Tibial nerve (tissue), 4 donors: ENCODE measurements at regions not wholly inside any gene's neighbourhood (a gene's known extent, or its start where the extent isn't known, plus 50 kb on each side); places are given as distances from the start of the nearest gene placed in this dataset.

Experiments
- DNase-seq, 2 donors: peaks; one replicate each; pipeline ENCODE4 v3.0.0-alpha.2; 2019; ENCODE audit warnings: low spot score in 2 of 2
- H3K27ac ChIP-seq, 4 donors: fragments of 200-600 bp; sonication (generic) in 3 of 4; one replicate each; pipeline ENCODE4 v1.5.1; 2017 to 2019; ENCODE audit warnings: mild to moderate bottlenecking in 1 of 4
- H3K27me3 ChIP-seq, 2 donors: fragments of 200-600 bp; sonication (generic) in 1 of 2; one replicate each; pipeline versions ENCODE4 v1.5.1 to v1.6.0; 2017 to 2019
- H3K36me3 ChIP-seq, 3 donors: fragments of 200-600 bp; sonication (generic); one replicate each; pipeline ENCODE4 v1.5.1; 2018 to 2019
- H3K4me1 ChIP-seq, 4 donors: fragments of 200-600 bp; sonication (generic) in 3 of 4; one replicate each; pipeline ENCODE4 v1.5.1; 2017 to 2019
- H3K4me3 ChIP-seq, 4 donors: fragments of 200-600 bp; sonication (generic) in 3 of 4; one replicate each; pipeline ENCODE4 v1.5.1; 2017 to 2019; ENCODE audit warnings: mild to moderate bottlenecking in 1 of 4, moderate library complexity in 1 of 4
- H3K9me3 ChIP-seq, 4 donors: fragments of 200-600 bp; sonication (generic) in 3 of 4; one replicate each; pipeline ENCODE4 v1.5.1; 2017 to 2019
- CTCF ChIP-seq, 5 experiments: fragments of 200-600 bp in 3 of 5; fragments of 450-650 bp in 2 of 5; sonication (generic) in 3 of 5; IDR thresholded peaks; one replicate each; pipeline ENCODE4 v1.5.1; 2016 to 2019; ENCODE audit warnings: antibody characterized with exemption in 5 of 5, mild to moderate bottlenecking in 3 of 5, moderate library complexity in 2 of 5
- EP300 ChIP-seq, 2 donors: sonication (generic); formaldehyde crosslinking; IDR thresholded peaks; one replicate each; pipeline ENCODE4 v1.6.1; 2017; ENCODE audit warnings: antibody characterized with exemption in 2 of 2, mild to moderate bottlenecking in 1 of 2
- POLR2A ChIP-seq, 2 donors: fragments of 450-650 bp; IDR thresholded peaks; one replicate each; pipeline ENCODE4 v1.6.1; 2017; ENCODE audit warnings: antibody characterized with exemption in 2 of 2, mild to moderate bottlenecking in 2 of 2, moderate library complexity in 2 of 2
- WGBS, 2 donors: methylation state at CpG; one replicate each; pipeline ENCODE4 v1.1.5; 2018; 5-methylcytosine and 5-hydroxymethylcytosine counted together

GRCh38 chr15:70466895-70467529 lies 296.3 kb downstream of the UACA start:
- H3K9me3 ChIP-seq = no peaks in the 10 kb centered on the region
- H3K4me3 ChIP-seq = no peak overlapping the region
- TF ChIP-seq EP300 (IDR thresholded peaks at IDR 0.05) (no peak), POLR2A (IDR thresholded peaks at IDR 0.05) (no peak), CTCF (IDR thresholded peaks at IDR 0.05) (peak in 4 of 5 experiments; percentile 34 to 54 (median 44))
- H3K4me1 ChIP-seq = no peaks in the 10 kb centered on the region
- H3K27me3 ChIP-seq = no peaks in the 10 kb centered on the region
- peak in 1 of 2 donors; percentile 54 for DNase-seq
- no peaks in the 10 kb centered on the region for H3K36me3 ChIP-seq
- 36 to 40% methylated on average over 4 of the region's 4 CpGs for WGBS, 2 donors
- no peak overlapping the region for H3K27ac ChIP-seq

- Histone ChIP-seq H3K9me3 (no peaks in the 10 kb centered on the region), H3K4me3 (no peak overlapping the region), H3K36me3 (no peaks in the 10 kb centered on the region), H3K27ac (no peak overlapping the region), H3K4me1 (no peaks in the 10 kb centered on the region), H3K27me3 (no peaks in the 10 kb centered on the region)
- WGBS, 2 donors = 60 to 78% methylated on average over 3 of the region's 3 CpGs
- DNase-seq = no peak
- TF ChIP-seq CTCF (IDR thresholded peaks at IDR 0.05) (no peak), POLR2A (IDR thresholded peaks at IDR 0.05) (no peak), EP300 (IDR thresholded peaks at IDR 0.05) (no peak)
These were observed 297.1 kb downstream of the UACA start for GRCh38 chr15:70466305-70466704.

- TF ChIP-seq CTCF (IDR thresholded peaks at IDR 0.05) (no peak), EP300 (IDR thresholded peaks at IDR 0.05) (no peak), POLR2A (IDR thresholded peaks at IDR 0.05) (no peak)
- Histone ChIP-seq H3K4me3 (no peak overlapping the region), H3K27ac (no peak overlapping the region), H3K27me3 (no peaks in the 10 kb centered on the region), H3K36me3 (no peaks in the 10 kb centered on the region), H3K4me1 (no peaks in the 10 kb centered on the region), H3K9me3 (no peaks in the 10 kb centered on the region)
- 94 to 99% methylated on average over 4 of the region's 4 CpGs for WGBS, 2 donors
- DNase-seq = no peak
These were observed 297.5 kb downstream of the UACA start for GRCh38 chr15:70465812-70466211.

GRCh38 chr15:70463453-70463834 lies 299.9 kb downstream of the UACA start:
- H3K36me3 ChIP-seq = no peaks in the 10 kb centered on the region
- no peaks in the 10 kb centered on the region for H3K27me3 ChIP-seq
- DNase-seq = no peak
- TF ChIP-seq CTCF (IDR thresholded peaks at IDR 0.05) (no peak), EP300 (IDR thresholded peaks at IDR 0.05) (no peak), POLR2A (IDR thresholded peaks at IDR 0.05) (no peak)
- peaks cover 0 to 7% (median 0%) of the 10 kb centered on the region in 4 donors for H3K4me1 ChIP-seq
- no peaks in the 10 kb centered on the region for H3K9me3 ChIP-seq
- no peak overlapping the region for H3K27ac ChIP-seq
- 0% methylated on average over 1 of the region's 1 CpG for WGBS, 2 donors
- no peak overlapping the region for H3K4me3 ChIP-seq

- WGBS, 2 donors = 76 to 89% methylated on average over 1 of the region's 1 CpG
- DNase-seq = no peak
- no peaks in the 10 kb centered on the region for H3K36me3 ChIP-seq
- no peak overlapping the region for H3K4me3 ChIP-seq
- H3K4me1 ChIP-seq = peaks cover 0 to 7% (median 0%) of the 10 kb centered on the region in 4 donors
- H3K27me3 ChIP-seq = no peaks in the 10 kb centered on the region
- no peak overlapping the region for H3K27ac ChIP-seq
- TF ChIP-seq POLR2A (IDR thresholded peaks at IDR 0.05) (no peak), CTCF (IDR thresholded peaks at IDR 0.05) (no peak), EP300 (IDR thresholded peaks at IDR 0.05) (no peak)
- H3K9me3 ChIP-seq = no peaks in the 10 kb centered on the region
These were observed 301.4 kb downstream of the UACA start for GRCh38 chr15:70461992-70462391.
